ENCODE measurements at regions not wholly inside any gene's neighbourhood (a gene's known extent, or its start where the extent isn't known, plus 50 kb on each side); places are given as distances from the start of the nearest gene placed in this dataset.

DNA sequence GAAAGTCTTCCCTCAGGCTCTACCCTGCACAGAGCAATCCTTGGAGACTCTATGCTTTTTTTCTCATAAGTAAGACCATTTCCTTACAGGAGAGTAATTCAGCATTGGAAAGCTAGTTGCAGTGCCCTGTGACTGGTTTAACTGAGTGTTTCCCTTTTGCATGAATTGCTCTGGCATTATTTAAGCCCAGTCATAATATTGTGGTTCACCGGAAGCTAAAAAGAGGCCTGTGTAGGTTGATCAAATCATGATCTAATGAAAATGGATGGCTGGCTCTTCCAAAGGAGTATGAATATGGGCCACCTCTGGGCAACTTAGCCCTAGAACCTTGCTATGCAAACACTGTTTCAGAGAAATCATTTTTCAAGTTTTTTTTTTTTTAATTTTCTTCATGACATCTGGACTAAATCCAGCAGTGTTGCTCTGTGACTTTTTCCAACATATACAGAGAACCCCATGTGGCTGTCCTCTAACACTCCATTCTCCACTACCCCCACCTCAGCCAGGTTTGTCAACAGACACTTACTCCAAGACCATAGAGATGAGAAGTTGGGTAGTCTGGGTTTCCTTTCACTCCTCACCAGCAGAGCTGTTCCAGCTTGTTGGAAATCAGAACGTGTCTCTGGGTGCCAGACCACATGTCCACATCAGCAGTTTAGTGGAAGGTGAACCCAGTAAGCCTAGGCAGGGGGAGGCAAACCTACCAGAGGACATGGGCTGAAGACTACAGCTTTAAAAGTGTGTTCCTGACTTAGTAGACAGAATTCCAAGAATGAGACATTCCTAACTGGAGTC lies 175.2 kb upstream of the SLC14A2 start:
- no peak overlapping the region for H3K27ac ChIP-seq (ENCODE audit: low read length)
- no peaks in the 10 kb centered on the region for H3K4me1 ChIP-seq (ENCODE audit: control insufficient read depth, insufficient read depth, low read length)
- H3K36me3 ChIP-seq (ENCODE audit: control insufficient read depth, insufficient read depth, low read length) = no peaks in the 10 kb centered on the region
- H3K4me3 ChIP-seq (ENCODE audit: low read length) = no peak overlapping the region
- H3K9me3 ChIP-seq (replicated peaks; ENCODE audit: control insufficient read depth, low read depth, low read length) = no peaks in the 10 kb centered on the region
- DNase-seq = no peak
- 71% methylated on average over 1 of the region's 2 CpGs for WGBS (ENCODE audit: insufficient coverage)
- H3K27me3 ChIP-seq (ENCODE audit: control insufficient read depth, insufficient read depth, low read length) = no peaks in the 10 kb centered on the region

DNA sequence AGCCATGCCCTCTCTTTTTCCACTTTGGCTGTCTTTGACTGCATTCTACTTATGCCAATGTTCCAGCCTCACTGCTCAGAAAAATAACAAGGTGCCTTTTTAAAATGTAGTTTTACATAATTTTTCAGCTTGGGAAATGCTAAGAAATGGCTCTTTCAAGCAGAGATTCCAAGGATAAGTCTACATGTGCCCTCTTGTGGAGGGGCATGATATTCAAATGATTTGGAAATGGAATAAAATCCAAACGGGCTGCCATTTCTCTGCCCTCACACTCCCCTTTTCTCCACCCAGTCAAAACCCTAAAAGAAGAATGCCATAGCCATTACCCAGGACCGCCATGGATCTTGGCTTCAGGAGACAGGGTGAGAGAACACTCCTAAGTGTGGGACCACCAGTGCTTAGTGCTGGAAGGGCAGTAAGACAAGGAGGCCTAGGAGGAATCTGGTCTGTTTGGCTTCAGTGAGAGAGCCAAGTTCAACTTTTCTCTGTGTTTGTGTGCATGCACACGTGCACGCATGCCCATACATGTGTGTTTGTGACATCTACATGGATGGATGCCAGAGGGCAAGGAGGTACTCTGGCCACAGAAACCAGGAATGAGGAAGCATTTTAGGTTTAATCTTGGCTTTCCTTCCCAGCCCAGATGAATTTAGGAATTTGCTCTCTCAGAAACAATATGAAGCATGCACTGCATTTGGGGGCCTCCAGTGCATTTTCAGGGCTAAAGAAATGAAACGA lies 174.0 kb upstream of the SLC14A2 start:
- no peak overlapping the region for H3K4me3 ChIP-seq (ENCODE audit: low read length)
- H3K4me1 ChIP-seq (ENCODE audit: control insufficient read depth, insufficient read depth, low read length) = no peaks in the 10 kb centered on the region
- H3K27ac ChIP-seq (ENCODE audit: low read length) = no peak overlapping the region
- WGBS (ENCODE audit: insufficient coverage) = 85% methylated on average over 3 of the region's 5 CpGs
- no peak for DNase-seq
- no peaks in the 10 kb centered on the region for H3K27me3 ChIP-seq (ENCODE audit: control insufficient read depth, insufficient read depth, low read length)
- no peaks in the 10 kb centered on the region for H3K36me3 ChIP-seq (ENCODE audit: control insufficient read depth, insufficient read depth, low read length)
- no peaks in the 10 kb centered on the region for H3K9me3 ChIP-seq (replicated peaks; ENCODE audit: control insufficient read depth, low read depth, low read length)

DNA sequence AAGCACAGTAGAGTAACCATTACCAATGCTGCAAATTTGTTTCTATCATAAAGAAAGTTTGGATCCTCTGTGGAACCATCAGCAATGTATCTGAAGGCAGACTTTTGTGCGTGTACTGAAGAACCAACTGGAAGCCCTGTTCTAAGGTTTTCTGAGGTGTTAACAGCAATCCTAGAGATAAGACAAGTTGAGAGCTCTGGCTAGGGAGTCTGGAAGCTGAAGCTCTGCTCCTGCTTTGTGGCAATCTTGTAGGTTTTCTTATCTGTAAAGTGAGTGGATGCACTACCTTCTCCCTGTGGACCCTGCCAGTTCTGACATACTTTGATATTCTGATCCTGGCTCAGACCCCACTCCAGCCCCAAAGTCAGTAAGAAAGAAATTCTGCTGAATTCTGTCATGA lies 171.2 kb upstream of the SLC14A2 start:
- Histone ChIP-seq H3K9me3 (replicated peaks; ENCODE audit: control insufficient read depth, low read depth, low read length) (no peaks in the 10 kb centered on the region), H3K36me3 (ENCODE audit: control insufficient read depth, insufficient read depth, low read length) (no peaks in the 10 kb centered on the region), H3K27ac (ENCODE audit: low read length) (no peak overlapping the region), H3K4me1 (ENCODE audit: control insufficient read depth, insufficient read depth, low read length) (peaks cover 3% of the 10 kb centered on the region), H3K4me3 (ENCODE audit: low read length) (no peak overlapping the region), H3K27me3 (ENCODE audit: control insufficient read depth, insufficient read depth, low read length) (no peaks in the 10 kb centered on the region)
- WGBS (ENCODE audit: insufficient coverage) = 67% methylated on average over 1 of the region's 1 CpG
- DNase-seq = no peak

DNA sequence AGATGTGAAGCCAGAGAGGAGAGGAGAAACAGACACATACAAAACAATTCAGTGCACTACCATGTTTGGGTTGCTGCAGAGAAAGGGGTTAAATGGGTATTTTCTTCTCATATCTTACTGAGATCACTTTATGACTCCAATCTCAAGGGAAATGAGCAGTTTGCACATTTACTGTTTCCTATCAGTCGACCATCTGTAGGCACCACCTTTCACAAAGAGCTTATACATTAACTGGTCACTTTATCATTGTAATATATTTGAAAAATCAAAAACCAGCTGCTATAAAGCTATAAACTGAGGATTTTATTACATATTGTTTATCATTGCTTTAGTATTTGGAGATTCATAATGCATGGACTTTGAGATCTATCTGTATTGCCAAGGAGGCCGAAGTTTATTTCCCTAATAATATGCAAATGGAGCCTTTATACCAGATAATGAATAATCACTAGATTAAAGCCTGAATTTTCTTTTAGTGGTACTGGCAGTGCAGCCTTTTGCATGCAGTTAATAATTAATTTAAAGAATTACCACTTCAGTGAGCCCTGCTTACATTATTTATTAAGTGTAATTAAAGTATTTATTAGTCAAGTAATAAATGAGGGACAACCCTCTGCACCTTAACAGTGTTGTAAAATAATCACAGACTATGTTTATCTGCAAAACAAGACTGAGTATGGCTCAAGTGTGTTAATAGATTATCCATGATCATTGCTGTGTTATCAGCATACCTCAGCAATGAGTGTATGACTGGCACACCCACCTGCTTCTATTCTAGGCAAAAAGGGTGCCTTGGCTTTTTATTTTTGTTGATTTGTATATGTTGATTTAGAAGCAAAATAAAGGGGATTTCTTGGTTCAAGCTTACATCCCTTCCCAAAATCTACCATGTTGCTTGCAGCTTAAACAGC lies 167.7 kb upstream of the SLC14A2 start:
- H3K9me3 ChIP-seq (replicated peaks; ENCODE audit: control insufficient read depth, low read depth, low read length) = no peaks in the 10 kb centered on the region
- H3K4me1 ChIP-seq (ENCODE audit: control insufficient read depth, insufficient read depth, low read length) = peaks cover 21% of the 10 kb centered on the region
- no peak overlapping the region for H3K4me3 ChIP-seq (ENCODE audit: low read length)
- H3K27ac ChIP-seq (ENCODE audit: low read length) = no peak overlapping the region
- WGBS (ENCODE audit: insufficient coverage) = no CpG with 5 or more reads among the region's 2 CpGs
- DNase-seq = no peak
- H3K27me3 ChIP-seq (ENCODE audit: control insufficient read depth, insufficient read depth, low read length) = no peaks in the 10 kb centered on the region
- H3K36me3 ChIP-seq (ENCODE audit: control insufficient read depth, insufficient read depth, low read length) = no peaks in the 10 kb centered on the region

DNA sequence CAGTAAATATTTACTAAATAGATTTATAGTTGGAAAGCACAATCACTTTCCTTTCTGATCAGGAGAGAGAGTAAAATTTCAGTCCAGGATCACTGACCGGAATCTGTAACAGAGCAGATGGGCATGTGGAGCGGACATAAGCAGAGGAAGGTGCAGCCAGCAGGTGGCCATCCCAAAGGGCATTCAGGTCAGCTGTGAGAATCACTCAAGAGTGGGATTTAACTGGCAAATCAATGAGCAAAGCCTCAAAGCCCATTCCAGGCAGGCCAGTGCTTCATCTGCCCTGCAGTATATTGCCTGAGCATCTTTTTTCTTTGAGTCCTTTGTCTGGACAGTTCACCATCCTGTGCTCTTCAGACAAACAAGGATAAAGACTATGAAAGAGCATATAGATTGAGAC lies 166.4 kb upstream of the SLC14A2 start:
- WGBS (ENCODE audit: insufficient coverage) = 89% methylated on average over 2 of the region's 2 CpGs
- DNase-seq = no peak
- Histone ChIP-seq H3K36me3 (ENCODE audit: control insufficient read depth, insufficient read depth, low read length) (no peaks in the 10 kb centered on the region), H3K27me3 (ENCODE audit: control insufficient read depth, insufficient read depth, low read length) (no peaks in the 10 kb centered on the region), H3K4me3 (ENCODE audit: low read length) (no peak overlapping the region), H3K27ac (ENCODE audit: low read length) (peak overlapping the region; percentile 81), H3K9me3 (replicated peaks; ENCODE audit: control insufficient read depth, low read depth, low read length) (no peaks in the 10 kb centered on the region), H3K4me1 (ENCODE audit: control insufficient read depth, insufficient read depth, low read length) (peaks cover 21% of the 10 kb centered on the region)

DNA sequence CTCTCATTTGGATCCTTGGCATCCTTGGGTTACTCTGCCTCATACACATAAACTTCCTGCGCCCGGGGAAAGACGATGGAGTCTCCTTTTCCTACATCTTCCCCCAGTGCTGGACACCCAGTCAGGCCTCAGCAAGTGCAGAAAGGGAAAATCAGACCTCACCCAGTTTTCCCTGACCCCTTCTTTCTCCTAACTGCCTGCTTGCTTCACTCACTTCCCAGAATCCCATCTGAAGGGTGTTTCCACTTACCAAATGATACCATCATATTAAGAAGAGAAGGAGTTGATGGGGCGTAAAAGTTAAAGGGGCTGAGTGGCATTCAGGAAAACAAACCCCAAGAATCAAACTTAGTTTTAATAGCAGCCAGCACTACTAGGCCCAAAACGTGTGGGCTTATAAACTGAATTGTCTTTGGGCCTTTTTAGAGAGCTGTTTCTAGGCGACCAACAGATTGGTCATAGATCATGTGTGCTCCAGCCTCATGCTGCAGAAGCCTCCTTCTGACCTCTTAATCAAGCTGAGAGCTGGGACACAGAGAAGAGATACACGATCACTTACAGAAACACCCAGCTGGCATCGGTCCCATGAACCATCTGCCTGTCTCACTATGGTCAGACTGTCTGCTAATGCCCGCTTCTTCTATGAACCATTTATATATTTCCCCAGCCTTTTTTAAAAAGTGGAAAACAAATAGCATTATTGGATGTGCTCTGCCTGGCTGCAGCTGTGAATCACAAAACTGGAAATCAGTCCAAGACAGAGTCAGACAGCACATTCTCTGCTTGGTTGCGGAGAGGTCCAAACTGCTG lies 165.7 kb upstream of the SLC14A2 start:
- Histone ChIP-seq H3K9me3 (replicated peaks; ENCODE audit: control insufficient read depth, low read depth, low read length) (no peaks in the 10 kb centered on the region), H3K4me1 (ENCODE audit: control insufficient read depth, insufficient read depth, low read length) (peaks cover 21% of the 10 kb centered on the region), H3K27ac (ENCODE audit: low read length) (peak overlapping the region; percentile 81), H3K4me3 (ENCODE audit: low read length) (no peak overlapping the region), H3K27me3 (ENCODE audit: control insufficient read depth, insufficient read depth, low read length) (no peaks in the 10 kb centered on the region), H3K36me3 (ENCODE audit: control insufficient read depth, insufficient read depth, low read length) (no peaks in the 10 kb centered on the region)
- peak; percentile 94 for DNase-seq
- WGBS (ENCODE audit: insufficient coverage) = 28% methylated on average over 2 of the region's 10 CpGs

DNA sequence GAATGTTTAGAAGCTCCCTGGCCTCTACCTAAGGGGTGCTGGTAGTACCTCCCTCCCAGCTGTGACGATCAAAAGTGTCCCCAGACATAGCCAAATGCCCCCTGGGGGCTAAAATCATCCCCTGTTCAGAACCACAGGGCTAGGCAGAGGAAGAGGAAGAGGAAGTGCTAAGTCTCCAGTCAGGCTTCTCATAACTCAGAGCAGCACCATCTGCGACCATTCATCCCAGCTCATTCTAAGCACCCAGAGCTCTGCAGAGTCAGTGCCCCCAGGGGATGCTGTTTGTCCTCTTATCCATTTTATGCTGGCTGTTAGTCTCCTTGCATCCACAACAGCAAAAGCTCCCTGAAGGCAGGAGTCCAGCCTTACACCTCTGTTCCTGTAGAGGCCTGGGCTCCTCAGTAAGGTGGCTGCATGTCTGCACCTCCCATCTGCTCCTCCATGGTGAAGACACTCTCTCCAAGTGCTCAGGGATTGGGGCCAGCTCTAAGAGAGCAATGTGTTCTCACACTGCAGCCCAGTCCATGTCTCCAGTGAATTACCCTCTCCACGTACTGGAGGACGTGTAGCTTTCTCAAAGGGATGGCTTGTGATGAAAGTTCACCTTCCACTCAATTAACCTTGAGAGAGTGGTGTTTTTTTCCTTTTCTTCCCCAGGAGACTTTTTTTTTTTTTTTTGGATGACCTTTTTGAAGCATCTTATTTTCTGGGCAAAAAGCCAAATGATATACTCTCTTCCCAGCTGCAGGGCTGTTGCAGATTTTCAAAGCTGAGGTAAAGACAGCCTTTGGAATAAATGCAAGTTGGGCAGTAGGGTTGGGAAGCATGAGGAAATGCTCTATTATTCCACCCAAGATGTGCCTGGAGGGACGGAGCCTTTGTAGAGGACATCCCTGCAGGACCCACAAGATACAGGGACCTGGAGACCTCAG lies 158.9 kb upstream of the SLC14A2 start:
- Histone ChIP-seq H3K27ac (ENCODE audit: low read length) (no peak overlapping the region), H3K9me3 (replicated peaks; ENCODE audit: control insufficient read depth, low read depth, low read length) (no peaks in the 10 kb centered on the region), H3K4me3 (ENCODE audit: low read length) (no peak overlapping the region), H3K4me1 (ENCODE audit: control insufficient read depth, insufficient read depth, low read length) (peaks cover 5% of the 10 kb centered on the region), H3K27me3 (ENCODE audit: control insufficient read depth, insufficient read depth, low read length) (no peaks in the 10 kb centered on the region), H3K36me3 (ENCODE audit: control insufficient read depth, insufficient read depth, low read length) (no peaks in the 10 kb centered on the region)
- WGBS (ENCODE audit: insufficient coverage) = 100% methylated on average over 1 of the region's 5 CpGs
- DNase-seq = peak; percentile 71

DNA sequence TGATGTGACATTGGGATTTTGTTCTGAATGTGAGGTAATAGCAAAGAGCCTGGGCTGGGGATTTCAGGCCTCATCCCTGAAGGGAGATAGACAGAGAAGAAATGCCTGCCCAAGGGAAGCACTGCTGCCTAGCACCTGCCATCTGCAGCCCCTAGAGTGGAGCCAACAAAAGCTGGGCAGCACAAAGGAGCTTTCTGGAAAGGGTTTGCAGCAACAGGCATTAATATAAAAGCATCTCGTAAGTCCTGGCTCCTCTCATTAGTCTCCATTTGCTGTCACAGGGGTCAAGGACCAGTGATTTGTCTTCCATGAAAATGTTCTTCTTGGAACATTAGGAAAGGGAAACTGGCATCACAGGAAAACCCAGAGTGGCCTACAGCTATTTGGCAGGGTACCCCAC lies 157.2 kb upstream of the SLC14A2 start:
- no peaks in the 10 kb centered on the region for H3K9me3 ChIP-seq (replicated peaks; ENCODE audit: control insufficient read depth, low read depth, low read length)
- no peak for DNase-seq
- H3K4me1 ChIP-seq (ENCODE audit: control insufficient read depth, insufficient read depth, low read length) = peaks cover 5% of the 10 kb centered on the region
- H3K27ac ChIP-seq (ENCODE audit: low read length) = no peak overlapping the region
- H3K27me3 ChIP-seq (ENCODE audit: control insufficient read depth, insufficient read depth, low read length) = no peaks in the 10 kb centered on the region
- no peaks in the 10 kb centered on the region for H3K36me3 ChIP-seq (ENCODE audit: control insufficient read depth, insufficient read depth, low read length)
- H3K4me3 ChIP-seq (ENCODE audit: low read length) = no peak overlapping the region
- no CpG with 5 or more reads among the region's 1 CpG for WGBS (ENCODE audit: insufficient coverage)

DNA sequence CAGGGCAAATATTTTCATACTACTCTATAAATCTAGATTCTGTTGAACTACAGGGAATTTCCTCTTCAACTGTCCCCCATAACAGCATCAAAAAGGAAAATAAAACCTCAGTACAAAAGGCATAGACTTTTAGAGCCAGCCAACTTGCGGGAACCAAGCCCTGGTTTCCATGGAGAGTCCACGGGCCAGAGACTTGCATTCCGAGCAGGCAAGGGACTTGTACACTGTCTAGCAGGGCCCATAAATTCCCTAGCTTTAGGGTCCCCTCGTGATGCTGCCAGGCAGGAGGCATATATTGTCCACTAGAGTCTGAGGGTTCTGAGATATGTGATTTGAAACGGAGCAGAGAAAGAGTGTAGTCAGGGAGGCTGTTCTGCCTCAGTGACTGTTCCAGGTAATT lies 153.1 kb upstream of the SLC14A2 start:
- H3K36me3 ChIP-seq (ENCODE audit: control insufficient read depth, insufficient read depth, low read length) = no peaks in the 10 kb centered on the region
- no peaks in the 10 kb centered on the region for H3K4me1 ChIP-seq (ENCODE audit: control insufficient read depth, insufficient read depth, low read length)
- no peaks in the 10 kb centered on the region for H3K9me3 ChIP-seq (replicated peaks; ENCODE audit: control insufficient read depth, low read depth, low read length)
- DNase-seq = peak; percentile 31
- H3K27ac ChIP-seq (ENCODE audit: low read length) = no peak overlapping the region
- no peak overlapping the region for H3K4me3 ChIP-seq (ENCODE audit: low read length)
- WGBS (ENCODE audit: insufficient coverage) = 40% methylated on average over 5 of the region's 5 CpGs
- H3K27me3 ChIP-seq (ENCODE audit: control insufficient read depth, insufficient read depth, low read length) = no peaks in the 10 kb centered on the region
